ENCODE measurements at regions not wholly inside any gene's neighbourhood (a gene's known extent, or its start where the extent isn't known, plus 50 kb on each side); places are given as distances from the start of the nearest gene placed in this dataset.

DNA sequence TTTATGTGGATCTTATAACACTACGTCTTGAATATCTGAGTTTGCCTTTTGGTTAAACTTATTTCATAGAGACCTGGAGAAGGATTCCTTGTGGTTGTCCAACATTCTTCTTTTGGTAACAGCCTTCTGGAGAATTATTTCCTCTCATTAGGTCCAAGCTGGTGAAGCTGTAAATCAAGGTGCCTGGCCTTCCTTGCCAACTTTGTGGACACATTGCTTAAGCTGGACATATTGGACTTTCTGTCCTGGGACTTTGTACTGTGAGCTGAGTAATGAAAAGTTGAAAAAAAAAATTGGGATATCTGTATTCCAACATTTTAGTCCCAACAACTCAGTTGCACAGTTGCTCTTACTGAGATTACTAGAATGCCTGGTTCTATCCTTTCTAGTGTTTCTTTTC, 186.2 kb downstream of the HAO1 start:
- H3K36me3 ChIP-seq, result no peaks in the 10 kb centered on the region
- H3K27ac ChIP-seq, result no peak overlapping the region
- no peak overlapping the region for H3K4me3 ChIP-seq
- no peaks in the 10 kb centered on the region for H3K27me3 ChIP-seq (ENCODE audit: low read depth)
- no peak for ATAC-seq
- H3K4me1 ChIP-seq, result no peaks in the 10 kb centered on the region
- intact Hi-C loops (cut with DNase I), result no loop called here
- DNase-seq, result no peak
- H3K9me3 ChIP-seq, result no peaks in the 10 kb centered on the region
- TF ChIP-seq, protein P1, sequence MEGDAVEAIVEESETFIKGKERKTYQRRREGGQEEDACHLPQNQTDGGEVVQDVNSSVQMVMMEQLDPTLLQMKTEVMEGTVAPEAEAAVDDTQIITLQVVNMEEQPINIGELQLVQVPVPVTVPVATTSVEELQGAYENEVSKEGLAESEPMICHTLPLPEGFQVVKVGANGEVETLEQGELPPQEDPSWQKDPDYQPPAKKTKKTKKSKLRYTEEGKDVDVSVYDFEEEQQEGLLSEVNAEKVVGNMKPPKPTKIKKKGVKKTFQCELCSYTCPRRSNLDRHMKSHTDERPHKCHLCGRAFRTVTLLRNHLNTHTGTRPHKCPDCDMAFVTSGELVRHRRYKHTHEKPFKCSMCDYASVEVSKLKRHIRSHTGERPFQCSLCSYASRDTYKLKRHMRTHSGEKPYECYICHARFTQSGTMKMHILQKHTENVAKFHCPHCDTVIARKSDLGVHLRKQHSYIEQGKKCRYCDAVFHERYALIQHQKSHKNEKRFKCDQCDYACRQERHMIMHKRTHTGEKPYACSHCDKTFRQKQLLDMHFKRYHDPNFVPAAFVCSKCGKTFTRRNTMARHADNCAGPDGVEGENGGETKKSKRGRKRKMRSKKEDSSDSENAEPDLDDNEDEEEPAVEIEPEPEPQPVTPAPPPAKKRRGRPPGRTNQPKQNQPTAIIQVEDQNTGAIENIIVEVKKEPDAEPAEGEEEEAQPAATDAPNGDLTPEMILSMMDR (IDR thresholded peaks at IDR 0.05), result no peak

DNA sequence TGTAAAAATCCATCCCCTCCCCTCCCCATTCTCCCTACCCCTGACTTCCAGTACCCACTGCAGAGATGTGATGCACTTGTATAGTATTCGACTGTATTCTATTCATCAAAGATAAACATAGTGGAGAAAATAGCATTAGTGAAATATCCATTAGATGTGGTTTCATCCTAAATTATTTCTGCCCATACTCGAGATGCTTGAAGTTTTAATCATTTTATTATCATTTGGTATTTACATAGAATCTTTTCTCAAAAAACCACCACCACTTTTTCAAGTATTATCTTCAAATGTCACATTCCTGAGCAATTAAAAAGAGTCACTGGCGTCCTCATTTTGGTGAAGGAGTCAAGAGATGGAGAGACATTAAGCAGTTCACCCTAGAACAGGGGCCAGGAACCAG, 181.9 kb downstream of the HAO1 start:
- DNase-seq (no peak), ATAC-seq (no peak)
- Histone ChIP-seq H3K4me1 (no peaks in the 10 kb centered on the region), H3K9me3 (no peaks in the 10 kb centered on the region), H3K27me3 (ENCODE audit: low read depth) (no peaks in the 10 kb centered on the region), H3K4me3 (no peak overlapping the region), H3K36me3 (no peaks in the 10 kb centered on the region), H3K27ac (no peak overlapping the region)
- intact Hi-C loops (cut with DNase I), result no loop called here
- TF ChIP-seq, protein P1 (IDR thresholded peaks at IDR 0.05), result no peak

DNA sequence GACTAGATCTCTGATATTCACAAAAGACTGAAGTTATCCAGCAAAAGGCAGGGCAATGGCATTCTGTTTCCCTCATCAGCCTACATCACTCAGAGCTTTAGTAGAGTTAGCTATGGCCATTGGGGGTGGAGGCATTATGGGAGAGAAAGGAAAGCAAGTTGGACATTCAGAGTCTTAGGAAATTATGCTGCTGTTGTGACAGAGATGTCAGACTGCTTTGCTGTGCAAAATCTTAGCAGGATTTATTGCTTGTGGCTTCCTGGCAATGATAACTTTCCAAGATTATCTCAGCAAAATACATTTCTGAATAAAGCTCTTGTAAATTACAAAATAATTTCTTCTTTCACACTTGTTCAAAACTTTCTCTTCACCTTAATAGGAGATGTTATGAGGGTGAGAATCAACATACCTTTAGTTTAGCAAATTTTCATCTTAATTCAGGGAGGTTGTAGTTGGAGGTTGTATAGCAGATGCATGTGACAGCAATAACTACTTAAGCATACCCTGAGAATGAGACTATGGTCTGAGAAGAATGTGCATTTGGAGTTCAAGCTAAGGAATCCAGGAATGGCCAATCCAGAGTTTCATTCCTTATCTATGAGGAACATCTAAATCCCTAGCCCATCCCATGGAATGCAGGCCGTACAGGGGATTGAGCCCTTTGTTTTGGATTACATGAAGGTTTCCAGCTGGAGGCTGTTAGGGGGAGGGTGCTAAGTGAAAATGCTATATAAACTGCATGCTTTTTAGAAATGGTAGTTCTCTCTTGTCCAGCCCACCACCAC, 179.8 kb downstream of the HAO1 start:
- no peak for ATAC-seq
- TF ChIP-seq, protein P1 (IDR thresholded peaks at IDR 0.05), result no peak
- H3K4me1 ChIP-seq, result no peaks in the 10 kb centered on the region
- DNase-seq, result no peak
- H3K36me3 ChIP-seq, result no peaks in the 10 kb centered on the region
- no peaks in the 10 kb centered on the region for H3K27me3 ChIP-seq (ENCODE audit: low read depth)
- no peak overlapping the region for H3K27ac ChIP-seq
- no peak overlapping the region for H3K4me3 ChIP-seq
- no peaks in the 10 kb centered on the region for H3K9me3 ChIP-seq
- intact Hi-C loops (cut with DNase I), result no loop called here

DNA sequence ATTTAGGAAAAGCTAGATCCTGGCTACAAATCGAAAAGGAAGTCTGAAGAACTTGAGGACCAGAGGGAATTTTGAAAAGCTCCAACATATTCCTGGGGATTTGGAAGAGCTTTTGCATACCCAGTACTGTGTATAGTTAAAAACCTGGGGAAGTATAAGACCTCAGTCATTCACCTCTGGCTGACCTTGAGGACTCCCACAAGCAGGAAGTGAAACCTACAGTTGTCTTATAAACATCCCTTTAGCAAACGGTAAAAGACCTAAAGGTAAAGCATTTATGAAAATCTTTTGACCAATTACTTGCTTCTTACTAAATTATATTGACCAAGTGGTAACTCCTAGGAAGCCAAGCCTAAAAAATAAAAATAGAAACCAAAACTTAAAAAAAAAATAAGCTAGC, 175.0 kb downstream of the HAO1 start:
- no peaks in the 10 kb centered on the region for H3K4me1 ChIP-seq
- H3K36me3 ChIP-seq, result no peaks in the 10 kb centered on the region
- no peak overlapping the region for H3K27ac ChIP-seq
- DNase-seq, result no peak
- H3K27me3 ChIP-seq (ENCODE audit: low read depth), result no peaks in the 10 kb centered on the region
- TF ChIP-seq, protein P1 (IDR thresholded peaks at IDR 0.05), result no peak
- no peaks in the 10 kb centered on the region for H3K9me3 ChIP-seq
- intact Hi-C loops (cut with DNase I), result no loop called here
- ATAC-seq, result no peak
- no peak overlapping the region for H3K4me3 ChIP-seq

DNA sequence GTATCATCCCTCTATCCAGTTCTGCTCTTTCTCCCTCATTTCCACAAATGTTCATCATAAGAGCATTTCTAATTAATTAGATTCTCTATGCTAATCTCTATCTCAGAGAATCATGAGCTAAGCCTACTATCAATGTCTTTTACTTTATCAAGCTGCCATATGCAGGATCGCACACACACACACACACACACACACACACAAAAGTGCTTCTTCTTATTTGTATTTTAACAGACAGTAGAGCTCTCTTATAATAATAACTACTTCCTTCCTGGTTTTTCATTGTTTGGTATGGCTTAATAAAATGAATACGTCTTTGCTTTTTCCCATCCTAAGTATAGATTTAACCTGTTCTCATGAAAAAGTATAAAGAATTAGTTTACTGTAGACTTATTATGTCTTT, 170.2 kb downstream of the HAO1 start:
- H3K4me3 ChIP-seq, result no peak overlapping the region
- TF ChIP-seq, protein P1 (IDR thresholded peaks at IDR 0.05), result no peak
- H3K27ac ChIP-seq, result no peak overlapping the region
- DNase-seq, result no peak
- ATAC-seq, result no peak
- intact Hi-C loops (cut with DNase I), result no loop called here
- no peaks in the 10 kb centered on the region for H3K4me1 ChIP-seq
- H3K9me3 ChIP-seq, result no peaks in the 10 kb centered on the region
- H3K36me3 ChIP-seq, result no peaks in the 10 kb centered on the region
- H3K27me3 ChIP-seq (ENCODE audit: low read depth), result no peaks in the 10 kb centered on the region
